MCF 10A (cell line): ENCODE measurements at regions not wholly inside any gene's neighbourhood (a gene's known extent, or its start where the extent isn't known, plus 50 kb on each side); places are given as distances from the start of the nearest gene placed in this dataset.

Source experiments
- BruUV-seq: library from RNA; stranded (reverse); fragments of 400-500 nt; replicated peaks from 2 replicates; lab custom pipeline; 2021; lab: Mats Ljungman, UMichigan
- CTCF ChIA-PET: fragments of 300-600 bp; sonication (Branson Sonifier 250); formaldehyde crosslinking; extraction: SDS; loops from one replicate; lab custom pipeline; 2021; ENCODE audit warnings: antibody characterized with exemption, inconsistent platforms; lab: Yijun Ruan, JAX
- POLR2A ChIA-PET: fragments of 300-600, 350-650 bp; sonication (Branson Sonifier 250); formaldehyde crosslinking; extraction: SDS; loops from one replicate; lab custom pipeline; 2020; ENCODE audit warnings: antibody characterized with exemption, inconsistent platforms; lab: Yijun Ruan, JAX
- DNase-seq: peaks from one replicate; pipeline ENCODE4 v3.0.0-alpha.2; 2018; ENCODE audit not compliant: unreplicated experiment
- H3K27ac Mint-ChIP-seq: one replicate; pipeline ENCODE4 v1.8.0; 2022; ENCODE audit warnings: mild to moderate bottlenecking, low read depth, mixed read lengths; ENCODE audit not compliant: unreplicated experiment
- H3K27me3 Mint-ChIP-seq: one replicate; pipeline ENCODE4 v1.8.0; 2022; ENCODE audit warnings: mixed read lengths; ENCODE audit not compliant: insufficient read depth, unreplicated experiment
- H3K36me3 Mint-ChIP-seq: one replicate; pipeline ENCODE4 v1.8.0; 2022; ENCODE audit warnings: mild to moderate bottlenecking, moderate library complexity, mixed read lengths; ENCODE audit not compliant: insufficient read depth, unreplicated experiment
- H3K4me1 Mint-ChIP-seq: one replicate; pipeline ENCODE4 v1.8.0; 2022; ENCODE audit warnings: mixed read lengths; ENCODE audit not compliant: insufficient read depth, unreplicated experiment
- H3K4me3 Mint-ChIP-seq: one replicate; pipeline ENCODE4 v1.8.0; 2022; ENCODE audit warnings: mild to moderate bottlenecking, moderate library complexity, mixed read lengths; ENCODE audit not compliant: unreplicated experiment
- H3K9me3 Mint-ChIP-seq: one replicate; pipeline ENCODE4 v1.8.0; 2022; ENCODE audit warnings: mixed read lengths; ENCODE audit not compliant: unreplicated experiment
- intact Hi-C: fragments of 100-400 bp; cut with micrococcal nuclease; formaldehyde crosslinking; loops from 2 replicates; pipeline ENCODE4 v1.14.1; 2022
- TF ChIP-seq, protein P1 (sequence below): fragments of 200-600 bp; IDR thresholded peaks from one replicate; pipeline ENCODE4 v1.8.0; 2022; ENCODE audit warnings: antibody characterized with exemption, mild to moderate bottlenecking; ENCODE audit not compliant: unreplicated experiment

DNA sequence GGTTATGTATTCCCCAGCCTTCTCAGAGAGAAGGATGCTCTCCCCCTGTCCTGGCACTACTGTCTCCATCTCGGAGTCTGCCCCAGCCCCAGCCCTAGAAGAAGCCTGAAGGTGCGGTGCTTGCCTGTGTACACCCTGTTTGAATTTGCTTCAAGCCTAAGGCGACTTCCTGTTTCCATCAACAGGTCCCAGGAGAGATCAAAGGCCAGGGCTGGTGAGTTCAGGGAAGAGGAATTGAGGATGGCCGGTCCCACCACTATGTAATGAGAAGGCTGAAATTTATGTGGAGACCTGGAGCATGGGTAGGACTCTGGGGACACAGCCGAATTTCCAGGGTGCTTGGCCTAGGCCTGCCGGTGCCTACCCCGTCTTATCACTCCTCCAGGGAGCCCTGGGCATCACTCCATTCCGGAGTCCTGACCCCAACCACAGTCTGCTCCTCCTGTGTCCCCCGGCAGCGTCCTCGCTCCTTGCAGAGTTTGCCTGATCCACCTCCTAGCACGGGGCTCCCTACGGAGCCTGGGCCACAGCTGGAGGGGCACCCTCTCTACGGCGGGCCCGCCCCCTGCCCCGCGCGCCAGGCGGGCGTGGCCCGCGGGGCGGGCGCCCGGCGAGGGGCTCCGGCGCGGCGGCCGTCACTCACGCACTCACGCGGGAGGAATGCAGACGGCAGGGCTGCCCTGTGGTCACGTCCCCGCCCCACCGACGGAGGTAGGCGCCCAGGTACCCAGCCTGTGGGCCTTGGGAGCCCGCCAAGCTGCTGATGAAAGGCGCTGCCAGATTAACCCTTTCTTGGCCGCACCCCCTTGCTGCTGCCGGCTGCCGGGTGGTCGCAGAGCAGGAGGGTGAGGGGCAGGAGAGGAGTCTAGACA lies 53.8 kb upstream of the TAC4 start:
- no peak overlapping the region for H3K27ac Mint-ChIP-seq
- H3K27me3 Mint-ChIP-seq, result peaks cover 48% of the 10 kb centered on the region
- CTCF ChIA-PET, result interaction anchor here (0.9 to 1.3 kb wide), 3 partner anchors 14 to 96 kb away, joined by 3 to 11 read pairs (median 4); no protein-coding TSS in a partner anchor
- no peak for DNase-seq
- BruUV-seq, result no TSS peak
- POLR2A ChIA-PET, result no interaction called here
- intact Hi-C loops, result no loop called here
- no peak overlapping the region for H3K4me3 Mint-ChIP-seq
- TF ChIP-seq, protein P1, sequence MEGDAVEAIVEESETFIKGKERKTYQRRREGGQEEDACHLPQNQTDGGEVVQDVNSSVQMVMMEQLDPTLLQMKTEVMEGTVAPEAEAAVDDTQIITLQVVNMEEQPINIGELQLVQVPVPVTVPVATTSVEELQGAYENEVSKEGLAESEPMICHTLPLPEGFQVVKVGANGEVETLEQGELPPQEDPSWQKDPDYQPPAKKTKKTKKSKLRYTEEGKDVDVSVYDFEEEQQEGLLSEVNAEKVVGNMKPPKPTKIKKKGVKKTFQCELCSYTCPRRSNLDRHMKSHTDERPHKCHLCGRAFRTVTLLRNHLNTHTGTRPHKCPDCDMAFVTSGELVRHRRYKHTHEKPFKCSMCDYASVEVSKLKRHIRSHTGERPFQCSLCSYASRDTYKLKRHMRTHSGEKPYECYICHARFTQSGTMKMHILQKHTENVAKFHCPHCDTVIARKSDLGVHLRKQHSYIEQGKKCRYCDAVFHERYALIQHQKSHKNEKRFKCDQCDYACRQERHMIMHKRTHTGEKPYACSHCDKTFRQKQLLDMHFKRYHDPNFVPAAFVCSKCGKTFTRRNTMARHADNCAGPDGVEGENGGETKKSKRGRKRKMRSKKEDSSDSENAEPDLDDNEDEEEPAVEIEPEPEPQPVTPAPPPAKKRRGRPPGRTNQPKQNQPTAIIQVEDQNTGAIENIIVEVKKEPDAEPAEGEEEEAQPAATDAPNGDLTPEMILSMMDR, result no peak
- no peaks in the 10 kb centered on the region for H3K4me1 Mint-ChIP-seq
- no peaks in the 10 kb centered on the region for H3K36me3 Mint-ChIP-seq
- no peaks in the 10 kb centered on the region for H3K9me3 Mint-ChIP-seq

DNA sequence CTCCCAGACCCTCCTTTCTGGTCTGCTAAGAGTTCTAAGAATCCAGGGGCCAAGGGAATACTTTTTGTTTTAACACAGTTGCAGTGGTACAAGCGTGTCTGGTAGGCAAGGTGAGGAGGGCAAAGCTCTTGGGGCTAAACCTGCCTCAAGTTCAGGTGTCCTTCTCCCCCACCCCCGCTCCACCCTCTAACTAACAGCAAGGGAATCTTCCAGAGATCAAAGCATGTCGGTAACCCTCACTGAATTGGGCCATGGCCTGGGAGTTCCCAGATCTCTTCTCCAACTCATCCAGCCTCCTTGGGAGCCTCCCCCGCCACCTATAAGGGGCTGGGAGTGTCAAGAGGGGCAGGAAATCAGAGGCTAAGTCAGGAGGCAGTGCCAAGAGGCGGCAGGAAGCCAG lies 55.7 kb upstream of the TAC4 start:
- no peaks in the 10 kb centered on the region for H3K4me1 Mint-ChIP-seq
- no peak overlapping the region for H3K27ac Mint-ChIP-seq
- no peaks in the 10 kb centered on the region for H3K36me3 Mint-ChIP-seq
- no peak overlapping the region for H3K4me3 Mint-ChIP-seq
- no peak for DNase-seq
- no peaks in the 10 kb centered on the region for H3K9me3 Mint-ChIP-seq
- TF ChIP-seq, protein P1, result no peak
- ChIA-PET CTCF (interaction anchor here (0.8 to 1.6 kb wide), 3 partner anchors 49 to 94 kb away, joined by 3 to 4 read pairs (median 3); no protein-coding TSS in a partner anchor), POLR2A (no interaction called here)
- H3K27me3 Mint-ChIP-seq, result peaks cover 56% of the 10 kb centered on the region
- BruUV-seq, result no TSS peak
- intact Hi-C loops, result no loop called here

DNA sequence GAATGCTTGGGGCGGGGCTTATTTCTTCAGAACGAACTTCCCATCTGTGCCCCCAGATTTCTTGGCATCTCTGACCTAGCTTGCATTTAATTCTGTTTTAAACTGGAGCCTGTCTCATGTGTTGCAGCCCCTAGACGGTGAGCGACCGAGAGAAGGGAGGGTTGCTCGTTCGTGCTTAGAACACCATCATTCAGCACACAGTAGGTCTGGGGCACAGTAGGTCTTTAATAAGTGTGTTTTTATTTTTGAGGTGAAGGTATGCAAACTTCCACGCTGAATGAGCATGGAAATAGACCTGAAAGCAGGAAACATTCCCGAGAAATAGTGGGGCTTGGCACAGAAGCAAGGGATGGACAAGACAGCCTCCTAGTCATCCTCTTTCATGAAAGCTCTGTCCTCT lies 57.0 kb upstream of the TAC4 start:
- Mint-ChIP-seq H3K4me3 (no peak overlapping the region), H3K36me3 (no peaks in the 10 kb centered on the region), H3K27ac (no peak overlapping the region), H3K27me3 (peaks cover 70% of the 10 kb centered on the region), H3K4me1 (no peaks in the 10 kb centered on the region), H3K9me3 (no peaks in the 10 kb centered on the region)
- no peak for DNase-seq
- TF ChIP-seq, protein P1, result no peak
- BruUV-seq, result no TSS peak
- ChIA-PET CTCF (interaction anchor here (0.6 to 1.6 kb wide), 2 partner anchors 91 to 93 kb away, joined by 3 to 4 read pairs; no protein-coding TSS in a partner anchor), POLR2A (no interaction called here)
- intact Hi-C loops, result no loop called here

DNA sequence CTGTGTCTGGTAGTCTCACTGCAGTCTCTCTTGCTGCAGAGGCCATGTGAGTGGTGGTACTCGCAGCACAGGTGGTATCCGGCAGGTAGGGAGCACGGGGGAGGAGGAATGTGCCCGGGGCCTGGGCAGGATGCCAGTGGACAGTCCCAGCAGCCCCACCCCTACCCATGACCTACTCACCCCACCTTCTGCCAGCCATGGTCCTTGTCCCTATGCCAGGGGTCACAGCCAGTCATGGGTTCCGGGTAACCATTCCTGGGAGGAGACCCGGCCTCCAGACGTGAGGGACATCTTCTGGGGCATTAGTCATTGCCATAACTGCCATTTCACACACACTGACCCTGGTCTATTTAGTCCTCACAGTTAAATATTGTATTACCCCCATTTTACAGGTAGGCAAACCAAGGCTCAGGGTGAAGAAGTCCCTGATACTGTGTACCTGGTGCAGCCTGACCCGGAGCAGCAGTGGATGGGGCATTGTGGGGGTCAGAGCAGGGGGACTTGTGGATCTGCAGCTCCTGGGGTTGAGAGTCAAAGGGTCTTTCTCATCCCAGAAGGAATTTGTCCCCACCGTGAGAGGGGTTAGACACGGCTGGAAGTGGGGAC lies 58.8 kb upstream of the TAC4 start:
- Mint-ChIP-seq H3K36me3 (no peaks in the 10 kb centered on the region), H3K4me3 (no peak overlapping the region), H3K4me1 (no peaks in the 10 kb centered on the region), H3K9me3 (no peaks in the 10 kb centered on the region), H3K27ac (no peak overlapping the region), H3K27me3 (peaks cover 77% of the 10 kb centered on the region)
- TF ChIP-seq, protein P1, result no peak
- ChIA-PET POLR2A (no interaction called here), CTCF (no interaction called here)
- no peak for DNase-seq
- BruUV-seq, result no TSS peak
- intact Hi-C loops, result no loop called here
